K562 (cell line): ENCODE measurements at regions not wholly inside any gene's neighbourhood (a gene's known extent, or its start where the extent isn't known, plus 50 kb on each side); places are given as distances from the start of the nearest gene placed in this dataset.

Source experiments
- ATAC-seq: fragments of 200-7000 bp; cut with Tn5 transposase; 3 replicates; pipeline ENCODE4 v1.9.1; 2020; ENCODE audit warnings: moderate library complexity
- BruUV-seq: library from RNA; stranded (reverse); fragments of 400-500 nt; replicated peaks from 2 replicates; lab custom pipeline; 2021; lab: Mats Ljungman, UMichigan
- CTCF ChIA-PET: fragments of 300-600 bp; formaldehyde crosslinking; extraction: SDS; loops from one replicate; lab custom pipeline; 2021; ENCODE audit warnings: low intra/inter-chr PET ratio; lab: Yijun Ruan, JAX
- POLR2A ChIA-PET: fragments of 300-600, 350-650 bp; sonication (Branson Sonifier 250); formaldehyde crosslinking; extraction: SDS; loops from one replicate; lab custom pipeline; 2021; ENCODE audit warnings: antibody characterized with exemption, inconsistent platforms; lab: Yijun Ruan, JAX
- DNase-seq, 4 experiments: peaks; one replicate each; pipeline versions ENCODE4 v3.0.0 to v3.0.0-alpha.2; 2011 to 2018; ENCODE audit warnings: low spot score in 3 of 4, mixed read lengths in 3 of 4; ENCODE audit errors: extremely low read depth in 1 of 4
- FAIRE-seq: peaks from 2 replicates; lab custom pipeline; 2011; peaks lifted over from hg19 to GRCh38; lab: Jason Lieb, UNC
- H2AFZ ChIP-seq: 2 replicates; pipeline ENCODE4 v1.6.0; 2011; ENCODE audit warnings: low read depth, low read length, control low read depth, inconsistent platforms
- H3K27ac ChIP-seq: fragments of 200-600 bp; 3 replicates; pipeline ENCODE4 v1.8.0; 2011; ENCODE audit warnings: low read depth, mild to moderate bottlenecking, control low read depth, inconsistent platforms, low read length, moderate library complexity, mixed read lengths; ENCODE audit errors: extremely low read depth
- H3K27me3 ChIP-seq, 2 experiments: fragments of 300-600 bp in 1 of 2; 2 replicates in 1 of 2; 3 replicates in 1 of 2; pipeline versions ENCODE4 v1.6.0 to v1.8.0; 2011; ENCODE audit warnings: inconsistent platforms in 2 of 2, low read length in 2 of 2, mild to moderate bottlenecking in 1 of 2, mixed read lengths in 1 of 2, moderate library complexity in 1 of 2; ENCODE audit not compliant: control insufficient read depth in 2 of 2, insufficient read depth in 2 of 2
- H3K36me3 ChIP-seq: fragments of 300-600 bp; 3 replicates; pipeline ENCODE4 v1.8.0; 2011; ENCODE audit warnings: mild to moderate bottlenecking, low read length, inconsistent platforms; ENCODE audit not compliant: control insufficient read depth, insufficient read depth
- H3K4me1 ChIP-seq, 2 experiments: fragments of 200-600 bp in 1 of 2; replicated peaks in 1 of 2; 2 replicates in 1 of 2; 3 replicates in 1 of 2; pipeline versions ENCODE4 v1.5.1 to v1.8.0; 2011; ENCODE audit warnings: inconsistent platforms in 2 of 2, low read length in 2 of 2, mild to moderate bottlenecking in 1 of 2, mixed read lengths in 1 of 2, moderate library complexity in 1 of 2; ENCODE audit not compliant: control insufficient read depth in 2 of 2, insufficient read depth in 2 of 2
- H3K4me2 ChIP-seq: 2 replicates; pipeline ENCODE4 v1.6.1; 2011; ENCODE audit warnings: low read length, control low read depth, inconsistent platforms, mixed read lengths; ENCODE audit not compliant: insufficient read depth
- H3K4me3 ChIP-seq: fragments of 200-600 bp; sonication (generic), shearing (Covaris generic); 2 replicates; pipeline ENCODE4 v1.5.1; 2016; ENCODE audit warnings: control low read depth, inconsistent platforms
- H3K79me2 ChIP-seq: fragments of 200-600 bp; 3 replicates; pipeline ENCODE4 v1.8.0; 2011; ENCODE audit warnings: low read length, inconsistent platforms; ENCODE audit not compliant: control insufficient read depth, insufficient read depth
- H3K9ac ChIP-seq, 2 experiments: 2 replicates each; pipeline versions ENCODE4 v1.6.0 to v1.6.1; 2011; ENCODE audit warnings: low read depth in 2 of 2, low read length in 2 of 2, control low read depth in 1 of 2, inconsistent platforms in 1 of 2, mild to moderate bottlenecking in 1 of 2, mixed read lengths in 1 of 2; ENCODE audit not compliant: insufficient read depth in 1 of 2
- H3K9me1 ChIP-seq: one replicate; pipeline ENCODE4 v1.6.0; 2011; ENCODE audit warnings: inconsistent platforms, mild to moderate bottlenecking, low read length, moderate library complexity; ENCODE audit not compliant: control insufficient read depth, insufficient read depth
- H3K9me3 ChIP-seq: replicated peaks from 2 replicates; pipeline ENCODE4 v1.5.1; 2011; ENCODE audit warnings: low read depth, low read length, inconsistent platforms; ENCODE audit not compliant: control insufficient read depth, insufficient read depth
- H4K20me1 ChIP-seq: replicated peaks from 2 replicates; pipeline ENCODE4 v1.6.1; 2011; ENCODE audit warnings: low read length, inconsistent platforms, mixed read lengths; ENCODE audit not compliant: control insufficient read depth, insufficient read depth
- ATF2 ChIP-seq: sonication (generic); formaldehyde crosslinking; IDR thresholded peaks from 2 replicates; pipeline ENCODE4 v1.8.1; 2022; ENCODE audit warnings: missing genetic modification reagents
- CTCF ChIP-seq, 3 experiments: IDR thresholded peaks in 2 of 3; conservative IDR thresholded peaks in 1 of 3; 2 replicates each; pipeline ENCODE4 v1.5.1; 2011 to 2012; ENCODE audit warnings: low read length in 3 of 3, mild to moderate bottlenecking in 3 of 3, control low read depth in 2 of 3, improper control_type of control experiment in 1 of 3, inconsistent platforms in 1 of 3, low read depth in 1 of 3, mixed read lengths in 1 of 3, moderate library complexity in 1 of 3; ENCODE audit not compliant: insufficient read depth in 2 of 3
- DDX20 ChIP-seq: fragments of 450-650 bp; IDR thresholded peaks from 2 replicates; pipeline ENCODE4 v1.6.1; 2016; ENCODE audit warnings: missing genetic modification characterization, low read depth, mild to moderate bottlenecking, missing compliant biosample characterization, moderate library complexity
- E2F3 ChIP-seq: fragments of 250-450 bp; sonication (Bioruptor Pico); IDR thresholded peaks from 2 replicates; pipeline ENCODE4 v1.4.0; 2020; ENCODE audit warnings: mild to moderate bottlenecking
- HBP1 ChIP-seq: fragments of 450-650 bp; formaldehyde crosslinking; IDR thresholded peaks from 2 replicates; pipeline ENCODE4 v1.4.0; 2022; ENCODE audit warnings: missing genetic modification characterization
- HNRNPH1 ChIP-seq: fragments of 200-400 bp; formaldehyde crosslinking; optimal IDR thresholded peaks from 2 replicates; pipeline ENCODE3; 2017; ENCODE audit warnings: low read depth, mild to moderate bottlenecking, low read length, moderate library complexity
- ID3 ChIP-seq, 2 experiments: fragments of 250-450 bp in 1 of 2; fragments of 450-650 bp in 1 of 2; sonication (Bioruptor Pico) in 1 of 2; IDR thresholded peaks; 2 replicates each; pipeline versions ENCODE4 v1.6.1 to v1.8.0; 2016 to 2021; ENCODE audit warnings: mild to moderate bottlenecking in 2 of 2, moderate library complexity in 2 of 2, missing compliant biosample characterization in 1 of 2, missing genetic modification characterization in 1 of 2
- SAP30 ChIP-seq: fragments of 200-600 bp; sonication (generic); IDR thresholded peaks from 2 replicates; pipeline ENCODE4 v1.6.1; 2012; ENCODE audit warnings: borderline replicate concordance, low read depth, mild to moderate bottlenecking, moderate library complexity, low read length, control low read depth, inconsistent platforms; ENCODE audit not compliant: insufficient read depth, poor library complexity, severe bottlenecking
- STAG1 ChIP-seq: sonication (generic); formaldehyde crosslinking; IDR thresholded peaks from 2 replicates; pipeline ENCODE4 v1.5.0; 2020; ENCODE audit warnings: missing genetic modification reagents, borderline replicate concordance
- USF1 ChIP-seq: sonication (generic); formaldehyde crosslinking; IDR thresholded peaks from 2 replicates; pipeline ENCODE4 v1.9.0; 2022; ENCODE audit warnings: mild to moderate bottlenecking, missing genetic modification reagents
- ZBTB12 ChIP-seq: fragments of 250-450 bp; sonication (Bioruptor Pico); IDR thresholded peaks from 2 replicates; pipeline ENCODE4 v1.4.0; 2020
- ZNF217 ChIP-seq: sonication (generic); formaldehyde crosslinking; IDR thresholded peaks from 2 replicates; pipeline ENCODE4 v1.8.0; 2022; ENCODE audit warnings: mild to moderate bottlenecking, missing genetic modification reagents
- ZNF696 ChIP-seq: fragments of 250-450 bp; sonication (Bioruptor Pico); conservative IDR thresholded peaks from 2 replicates; pipeline ENCODE4 v1.4.0; 2020; ENCODE audit warnings: mild to moderate bottlenecking, moderate library complexity
- WGBS: fragments of 100-300 bp; shearing (Covaris generic); methylation state at CpG from one replicate; pipeline ENCODE4 v1.1.6; 2016; ENCODE audit warnings: low coverage, mixed read lengths; ENCODE audit not compliant: insufficient coverage; ENCODE audit errors: missing lambda C conversion rate; 5-methylcytosine and 5-hydroxymethylcytosine counted together
- in situ Hi-C: fragments of 300-500 bp; cut with MboI; formaldehyde crosslinking; loops from 4 replicates; pipeline ENCODE4 v1.15.0; 2018; ENCODE audit warnings: inconsistent platforms, mixed read lengths
- intact Hi-C: fragments of 100-400 bp; cut with micrococcal nuclease; formaldehyde crosslinking; loops from 2 replicates; pipeline ENCODE4 v1.14.2; 2022

GRCh38 chr3:147257944-147258343 is 148.4 kb downstream of the ZIC4 start:
- Histone ChIP-seq H2AFZ (no peak overlapping the region), H3K4me3 (no peak overlapping the region), H3K9ac (no peak overlapping the region), H3K27me3 (no peaks in the 10 kb centered on the region), H3K79me2 (no peaks in the 10 kb centered on the region), H4K20me1 (no peaks in the 10 kb centered on the region), H3K9me3 (no peaks in the 10 kb centered on the region), H3K4me1 (no peaks in the 10 kb centered on the region), H3K9me1 (no peaks in the 10 kb centered on the region), H3K4me2 (no peak overlapping the region), H3K27ac (no peak overlapping the region), H3K36me3 (no peaks in the 10 kb centered on the region)
- POLR2A ChIA-PET: no interaction called here
- intact Hi-C loops (no loop called here), in situ Hi-C loops (no loop called here)
- no peak for ATAC-seq
- WGBS: 6% methylated on average over 2 of the region's 2 CpGs
- CTCF ChIA-PET: no interaction called here
- FAIRE-seq: no peak
- DNase-seq: no peak
- no TSS peak for BruUV-seq
- TF ChIP-seq HNRNPH1 (no peak), ZBTB12 (CRISPR knock-in tag) (no peak), ATF2 (CRISPR knock-in tag) (no peak), ZNF217 (CRISPR knock-in tag) (no peak), E2F3 (CRISPR knock-in tag) (no peak), DDX20 (tag) (no peak), CTCF (IDR thresholded peaks at IDR 0.05 in 2 of 3, conservative IDR thresholded peaks at IDR 0.05 in 1 of 3; ENCODE audit: insufficient read depth in 2 of 3, low read depth in 1 of 3, low read length in 3 of 3) (no peak), STAG1 (CRISPR knock-in tag) (no peak), ZNF696 (no peak), SAP30 (no peak), ID3 (CRISPR knock-in tag; IDR thresholded peaks at IDR 0.05) (no peak), ID3 (tag; IDR thresholded peaks at IDR 0.05) (no peak), HBP1 (no peak), USF1 (no peak)
